H1 (cell line): ENCODE measurements at regions not wholly inside any gene's neighbourhood (a gene's known extent, or its start where the extent isn't known, plus 50 kb on each side); places are given as distances from the start of the nearest gene placed in this dataset.

Experiments used
- CTCF ChIA-PET: fragments of 300-600 bp; sonication (Branson Sonifier 250); formaldehyde crosslinking; loops from one replicate; lab custom pipeline; 2021; ENCODE audit not compliant: partially characterized antibody; lab: Charles Lee
- POLR2A ChIA-PET: fragments of 300-600 bp; sonication (Branson Sonifier 250); formaldehyde crosslinking; loops from one replicate; lab custom pipeline; 2021; ENCODE audit warnings: inconsistent platforms; ENCODE audit not compliant: partially characterized antibody; lab: Charles Lee
- DNase-seq, 2 experiments: peaks; one replicate each; pipeline versions ENCODE4 v3.0.0 to v3.0.0-alpha.2; 2010 to 2022; ENCODE audit warnings: low spot score in 2 of 2, low read depth in 1 of 2, mixed read lengths in 1 of 2
- FAIRE-seq: peaks from 2 replicates; lab custom pipeline; 2011; peaks lifted over from hg19 to GRCh38; lab: Jason Lieb, UNC
- H2AFZ ChIP-seq: 2 replicates; pipeline ENCODE4 v1.8.1; 2012; ENCODE audit warnings: low read length, inconsistent platforms
- H2AK5ac ChIP-seq: 2 replicates; pipeline ENCODE4 v1.6.1; 2013; ENCODE audit warnings: low read depth, low read length
- H2BK120ac ChIP-seq: replicated peaks from 2 replicates; pipeline ENCODE3; 2013; ENCODE audit warnings: low read depth, low read length, inconsistent platforms
- H2BK12ac ChIP-seq: 2 replicates; pipeline ENCODE4 v1.6.1; 2013; ENCODE audit warnings: low read depth, low read length
- H2BK15ac ChIP-seq: 2 replicates; pipeline ENCODE4 v1.6.1; 2013; ENCODE audit warnings: low read length
- H2BK20ac ChIP-seq: 2 replicates; pipeline ENCODE4 v1.6.1; 2013; ENCODE audit warnings: low read length
- H2BK5ac ChIP-seq: 2 replicates; pipeline ENCODE4 v1.6.1; 2013; ENCODE audit warnings: low read depth, low read length
- H3K14ac ChIP-seq: 2 replicates; pipeline ENCODE4 v1.6.1; 2013; ENCODE audit warnings: inconsistent platforms; ENCODE audit not compliant: insufficient read length
- H3K18ac ChIP-seq: 2 replicates; pipeline ENCODE4 v1.6.1; 2013; ENCODE audit warnings: low read length; ENCODE audit errors: extremely low read depth
- H3K23ac ChIP-seq: 2 replicates; pipeline ENCODE4 v1.6.1; 2013; ENCODE audit warnings: inconsistent platforms; ENCODE audit not compliant: insufficient read length
- H3K23me2 ChIP-seq: 2 replicates; pipeline ENCODE4 v1.6.1; 2013; ENCODE audit warnings: low read depth, low read length
- H3K27ac ChIP-seq: 2 replicates; pipeline ENCODE4 v1.6.1; 2011; ENCODE audit warnings: low read depth, low read length, inconsistent platforms
- H3K27me3 ChIP-seq, 4 experiments: replicated peaks in 1 of 4; 1 replicate in 1 of 4; 2 replicates in 3 of 4; pipeline versions ENCODE4 v1.6.1 to v1.8.1; 2011 to 2013; ENCODE audit warnings: low read length in 3 of 4, mild to moderate bottlenecking in 3 of 4, inconsistent platforms in 2 of 4, mixed read lengths in 2 of 4, moderate library complexity in 1 of 4; ENCODE audit not compliant: control insufficient read depth in 3 of 4, insufficient read depth in 3 of 4; ENCODE audit errors: extremely low read depth in 1 of 4
- H3K36me3 ChIP-seq, 4 experiments: 2 replicates each; pipeline versions ENCODE4 v1.6.1 to v1.8.1; 2011 to 2013; ENCODE audit warnings: mild to moderate bottlenecking in 4 of 4, low read length in 3 of 4, moderate library complexity in 2 of 4, control low read depth in 1 of 4, inconsistent platforms in 1 of 4; ENCODE audit not compliant: insufficient read depth in 4 of 4, control insufficient read depth in 2 of 4
- H3K4ac ChIP-seq: replicated peaks from 2 replicates; pipeline ENCODE3; 2013; ENCODE audit warnings: low read length, low read depth, mixed read lengths, inconsistent platforms; ENCODE audit not compliant: insufficient read length
- H3K4me1 ChIP-seq, 4 experiments: replicated peaks in 1 of 4; 1 replicate in 1 of 4; 2 replicates in 3 of 4; pipeline versions ENCODE4 v1.6.1 to v1.8.1; 2011 to 2013; ENCODE audit warnings: low read length in 3 of 4, inconsistent platforms in 2 of 4, mixed read lengths in 1 of 4; ENCODE audit not compliant: insufficient read depth in 4 of 4, control insufficient read depth in 3 of 4
- H3K4me2 ChIP-seq, 2 experiments: 2 replicates each; pipeline versions ENCODE4 v1.6.1 to v1.8.1; 2011 to 2013; ENCODE audit warnings: low read depth in 2 of 2, low read length in 2 of 2, control low read depth in 1 of 2, inconsistent platforms in 1 of 2, mild to moderate bottlenecking in 1 of 2; ENCODE audit not compliant: insufficient read depth in 1 of 2
- H3K4me3 ChIP-seq, 4 experiments: fragments of 200-600, 300-600 bp in 1 of 4; sonication (generic), shearing (Covaris generic), sonication (Bioruptor Twin) in 1 of 4; 2 replicates each; pipeline versions ENCODE4 v1.5.1 to v1.8.1; 2011 to 2016; ENCODE audit warnings: low read length in 4 of 4, low read depth in 3 of 4, control low read depth in 2 of 4, inconsistent platforms in 2 of 4, mild to moderate bottlenecking in 2 of 4, mixed read lengths in 1 of 4, moderate library complexity in 1 of 4; ENCODE audit not compliant: insufficient read depth in 2 of 4; ENCODE audit errors: extremely low read depth in 1 of 4
- H3K56ac ChIP-seq: replicated peaks from 2 replicates; pipeline ENCODE3; 2013; ENCODE audit warnings: low read depth, mild to moderate bottlenecking, mixed read lengths, low read length, inconsistent platforms; ENCODE audit not compliant: insufficient read length
- H3K79me1 ChIP-seq: 2 replicates; pipeline ENCODE4 v1.6.1; 2013; ENCODE audit warnings: low read depth, low read length, control low read depth
- H3K79me2 ChIP-seq, 2 experiments: 2 replicates each; pipeline versions ENCODE4 v1.6.1 to v1.8.1; 2012 to 2013; ENCODE audit warnings: low read length in 2 of 2, mild to moderate bottlenecking in 2 of 2, inconsistent platforms in 1 of 2; ENCODE audit not compliant: insufficient read depth in 2 of 2, control insufficient read depth in 1 of 2
- H3K9ac ChIP-seq, 4 experiments: replicated peaks in 1 of 4; 1 replicate in 1 of 4; 2 replicates in 3 of 4; pipeline versions ENCODE4 v1.6.1 to v1.8.1; 2011 to 2013; ENCODE audit warnings: low read depth in 3 of 4, low read length in 3 of 4, control low read depth in 2 of 4, mild to moderate bottlenecking in 2 of 4, moderate library complexity in 2 of 4, inconsistent platforms in 1 of 4; ENCODE audit errors: extremely low read depth in 1 of 4
- H3K9me3 ChIP-seq, 2 experiments: 2 replicates each; pipeline versions ENCODE4 v1.6.1 to v1.8.1; 2012 to 2013; ENCODE audit warnings: mild to moderate bottlenecking in 2 of 2, moderate library complexity in 2 of 2, control low read depth in 1 of 2, inconsistent platforms in 1 of 2, low read depth in 1 of 2, low read length in 1 of 2, mixed read lengths in 1 of 2; ENCODE audit not compliant: insufficient read depth in 2 of 2
- H4K20me1 ChIP-seq, 2 experiments: replicated peaks in 1 of 2; 2 replicates each; pipeline versions ENCODE3 to v1.8.1; 2011 to 2013; ENCODE audit warnings: inconsistent platforms in 2 of 2, low read length in 2 of 2, mild to moderate bottlenecking in 1 of 2; ENCODE audit not compliant: insufficient read depth in 2 of 2, control insufficient read depth in 1 of 2
- H4K5ac ChIP-seq: 2 replicates; pipeline ENCODE4 v1.6.1; 2013; ENCODE audit warnings: low read length, low read depth, mixed read lengths, inconsistent platforms; ENCODE audit not compliant: insufficient read length
- H4K8ac ChIP-seq: 2 replicates; pipeline ENCODE4 v1.8.0; 2013; ENCODE audit warnings: mild to moderate bottlenecking, moderate library complexity, low read length, inconsistent platforms; ENCODE audit not compliant: insufficient read depth; ENCODE audit errors: extremely low read depth
- H4K91ac ChIP-seq: replicated peaks from 2 replicates; pipeline ENCODE3; 2013; ENCODE audit warnings: low read length, mixed read lengths, inconsistent platforms; ENCODE audit not compliant: insufficient read length
- CREB1 ChIP-seq: IDR thresholded peaks from 2 replicates; pipeline ENCODE4 v1.6.1; 2012; ENCODE audit warnings: inconsistent platforms
- PHF8 ChIP-seq: fragments of 200-600 bp; sonication (generic); conservative IDR thresholded peaks from 2 replicates; pipeline ENCODE4 v1.7.1; 2012; ENCODE audit warnings: low read depth, mild to moderate bottlenecking, inconsistent platforms, low read length, moderate library complexity
- POLR2A ChIP-seq, 2 experiments: IDR thresholded peaks; 1 replicate in 1 of 2; 2 replicates in 1 of 2; pipeline ENCODE4 v1.6.1; 2011; ENCODE audit warnings: low read depth in 2 of 2, low read length in 2 of 2, mild to moderate bottlenecking in 2 of 2; ENCODE audit errors: control extremely low read depth in 1 of 2
- SAP30 ChIP-seq: fragments of 300-600 bp; sonication (generic); IDR thresholded peaks from 2 replicates; pipeline ENCODE4 v1.7.1; 2012; ENCODE audit warnings: low read length, moderate library complexity, mild to moderate bottlenecking, inconsistent platforms; ENCODE audit not compliant: insufficient read depth, insufficient replicate concordance
- SIRT6 ChIP-seq: IDR thresholded peaks from one replicate; pipeline ENCODE4 v1.7.1; 2012; ENCODE audit warnings: low read length, inconsistent platforms
- SRF ChIP-seq: IDR thresholded peaks from 2 replicates; pipeline ENCODE4 v1.6.1; 2011; ENCODE audit warnings: mild to moderate bottlenecking, low read depth, low read length, moderate library complexity
- WGBS, 2 experiments: shearing (Covaris generic) in 1 of 2; methylation state at CpG; one replicate each; pipeline versions ENCODE4 v1.1.6 to v1.1.7; 2013 to 2015; ENCODE audit warnings: low lambda C conversion rate in 2 of 2, mixed read lengths in 2 of 2, inconsistent platforms in 1 of 2, low coverage in 1 of 2, missing lambda C conversion rate in 1 of 2; ENCODE audit not compliant: insufficient replicate concordance in 2 of 2, insufficient coverage in 1 of 2, insufficient read length in 1 of 2; ENCODE audit errors: extremely low coverage in 1 of 2, missing lambda C conversion rate in 1 of 2; 5-methylcytosine and 5-hydroxymethylcytosine counted together

GRCh38 chr3:153429821-153430220, 267.8 kb downstream of the RAP2B start:
- Histone ChIP-seq H3K36me3 (no peaks in the 10 kb centered on the region), H3K79me1 (no peaks in the 10 kb centered on the region), H3K4me2 (no peak overlapping the region), H2AK5ac (no peak overlapping the region), H3K18ac (no peak overlapping the region), H3K56ac (no peak overlapping the region), H2BK120ac (no peak overlapping the region), H2BK20ac (no peak overlapping the region), H4K91ac (no peak overlapping the region), H3K9me3 (no peaks in the 10 kb centered on the region), H3K27me3 (no peaks in the 10 kb centered on the region; a peak in 1 of 7 replicates), H3K14ac (no peak overlapping the region), H3K27ac (no peak overlapping the region), H4K8ac (no peak overlapping the region), H4K5ac (no peak overlapping the region), H3K23ac (no peak overlapping the region), H2BK12ac (no peak overlapping the region), H3K9ac (no peak overlapping the region), H3K4me1 (no peaks in the 10 kb centered on the region), H3K23me2 (no peaks in the 10 kb centered on the region), H2BK5ac (no peak overlapping the region), H3K4me3 (no peak overlapping the region), H3K79me2 (no peaks in the 10 kb centered on the region), H2AFZ (no peak overlapping the region), H4K20me1 (no peaks in the 10 kb centered on the region), H2BK15ac (no peak overlapping the region), H3K4ac (no peak overlapping the region)
- POLR2A ChIA-PET = no interaction called here
- DNase-seq = no peak
- no peak for TF ChIP-seq SAP30
- TF ChIP-seq PHF8 = no peak
- TF ChIP-seq CREB1 = no peak
- no peak for TF ChIP-seq SIRT6
- no peak for TF ChIP-seq POLR2A (IDR thresholded peaks at IDR 0.05; ENCODE audit: control extremely low read depth in 1 of 2, low read depth in 2 of 2, low read length in 2 of 2)
- TF ChIP-seq SRF = no peak
- CTCF ChIA-PET = interaction anchor here (0.6 kb wide), 1 partner anchor 282 kb away, joined by 3 read pairs; no protein-coding TSS in a partner anchor
- 95% methylated on average over 4 of the region's 4 CpGs; no CpG with 5 or more reads in 1 of the 2 experiments for WGBS, 2 experiments
- FAIRE-seq = no peak
